ENCODE measurements at regions not wholly inside any gene's neighbourhood (a gene's known extent, or its start where the extent isn't known, plus 50 kb on each side); places are given as distances from the start of the nearest gene placed in this dataset.

GRCh38 chr3:103269287-103269686, 834.5 kb downstream of the ZPLD1 start:
- no peak for TF ChIP-seq POLR2A (IDR thresholded peaks at IDR 0.05; ENCODE audit: low read length)
- no peak for TF ChIP-seq GATA1 (IDR thresholded peaks at IDR 0.05; ENCODE audit: low read depth, low read length)
